Tongue (tissue), 1 donor: ENCODE measurements at regions not wholly inside any gene's neighbourhood (a gene's known extent, or its start where the extent isn't known, plus 50 kb on each side); places are given as distances from the start of the nearest gene placed in this dataset.
A peak's percentile ranks its signal among the peaks of the same experiment; 100 is the strongest.

Experiments used
- DNase-seq: peaks from one replicate; pipeline ENCODE4 v3.0.0-alpha.2; 2015

DNA sequence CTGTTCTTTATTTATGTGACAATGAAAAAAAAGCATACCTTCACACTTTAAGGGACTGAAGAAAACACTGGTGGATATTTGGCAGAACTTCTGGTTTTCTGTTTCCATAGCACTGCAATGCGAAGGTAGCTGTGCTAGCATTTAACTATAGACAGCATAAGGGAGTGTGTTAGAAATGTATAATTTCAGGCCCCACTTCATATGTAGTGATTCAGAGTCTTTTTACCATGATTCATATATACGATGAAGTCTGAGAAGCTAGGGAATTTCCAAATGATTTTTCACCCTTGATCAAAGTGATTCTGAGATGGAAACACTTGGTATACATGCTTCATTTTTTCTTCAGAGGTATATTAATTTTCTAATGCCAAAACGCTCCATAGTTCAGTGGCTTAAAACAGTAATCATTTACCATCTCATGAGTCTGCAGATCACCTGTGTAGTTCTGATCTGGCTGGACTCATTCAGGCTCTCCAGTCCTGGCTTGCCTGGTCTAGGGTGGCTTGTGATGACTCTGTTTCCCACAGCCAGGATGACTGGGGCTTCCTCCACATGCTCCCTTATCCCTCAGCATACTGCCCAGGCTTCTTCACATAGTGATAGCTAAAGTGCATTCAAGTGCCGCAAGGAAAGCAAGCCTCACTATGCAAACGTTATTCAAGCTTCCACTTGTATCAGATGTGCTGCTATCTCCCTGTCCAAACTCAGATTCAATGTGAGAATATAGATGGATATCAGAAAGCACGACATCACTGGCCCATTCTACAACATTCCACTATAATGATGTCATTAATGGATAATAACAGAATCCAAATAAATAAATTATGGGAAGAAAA is 790.1 kb downstream of the TECRL start:
- no peak for DNase-seq

DNA sequence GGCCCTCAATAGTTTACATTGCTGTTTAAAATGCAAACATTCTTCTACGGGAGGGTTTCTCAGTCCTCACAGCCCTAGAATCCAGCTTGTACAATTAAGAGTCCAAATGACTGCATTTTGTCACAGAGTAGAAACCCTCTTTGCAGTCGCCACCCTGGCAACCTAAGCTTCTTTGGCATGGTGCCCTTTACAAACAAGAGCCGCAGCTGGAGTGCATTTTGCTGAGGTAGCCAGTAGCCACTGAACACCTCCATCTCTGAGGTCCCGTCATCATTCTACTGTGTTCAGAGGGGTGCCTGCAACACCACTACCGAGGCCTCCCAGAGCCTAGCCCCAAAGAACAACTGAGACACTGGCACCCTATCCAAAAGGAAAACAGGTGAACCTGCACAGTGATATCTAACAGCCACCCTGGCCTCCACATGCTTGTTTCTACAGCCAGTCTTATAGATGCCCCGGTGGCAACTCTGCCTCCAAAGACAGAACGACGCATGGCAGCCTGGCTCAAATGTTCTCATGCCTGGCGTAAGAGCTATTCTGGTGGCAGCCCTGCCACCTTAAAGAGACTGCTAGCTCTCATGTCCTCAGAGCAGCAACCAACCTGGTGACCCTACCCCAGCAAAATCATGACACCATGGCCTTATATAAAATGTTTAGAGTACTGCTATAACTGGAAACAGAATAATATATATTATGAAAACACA is 801.9 kb downstream of the TECRL start:
- no peak for DNase-seq

DNA sequence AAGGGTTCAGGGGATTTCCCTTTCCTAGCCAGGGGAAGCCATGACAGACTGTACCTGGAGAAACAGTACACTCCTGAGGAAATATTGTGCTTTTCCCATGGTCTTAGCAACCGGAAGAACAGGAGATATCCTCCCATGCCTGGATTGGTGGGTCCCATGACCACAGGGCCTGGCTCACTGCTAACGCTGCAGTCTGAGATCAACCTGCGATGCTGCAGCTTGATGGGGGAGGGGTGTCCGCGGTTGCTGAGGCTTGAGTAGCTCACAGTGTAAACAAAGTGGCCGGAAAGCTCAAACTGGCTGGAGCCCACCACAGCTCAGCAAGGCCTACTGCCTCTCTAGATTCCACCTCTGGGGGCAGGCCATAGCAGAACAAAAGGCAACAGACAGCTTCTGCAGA is 819.5 kb downstream of the TECRL start:
- DNase-seq: no peak

- DNase-seq: no peak
Observed at GRCh38 chr4:63583561-63583960, 825.7 kb downstream of the TECRL start.

- no peak for DNase-seq
Observed at GRCh38 chr4:63583007-63583406, 826.2 kb downstream of the TECRL start.

GRCh38 chr4:63580796-63581475 is 828.3 kb downstream of the TECRL start:
- DNase-seq: no peak

GRCh38 chr4:63578383-63578782 is 830.9 kb downstream of the TECRL start:
- no peak for DNase-seq

DNA sequence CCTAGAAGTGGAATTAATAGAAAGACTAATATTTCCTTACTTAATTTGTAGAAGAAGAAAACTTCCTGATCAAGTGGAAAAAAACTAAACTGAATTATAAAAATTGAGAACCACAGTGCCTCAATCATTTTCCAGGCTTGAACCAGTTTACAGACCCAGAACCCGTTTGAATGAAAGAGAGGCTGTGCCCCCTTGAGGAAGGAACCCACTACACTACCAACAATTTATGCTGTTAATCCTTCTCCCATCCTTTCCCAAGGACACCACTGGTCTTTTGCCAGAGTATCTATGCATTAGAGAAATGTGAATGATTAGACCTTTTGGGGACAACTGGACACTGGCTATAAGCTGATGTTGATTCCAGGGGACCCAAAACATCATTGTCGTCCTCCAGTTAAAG is 842.6 kb downstream of the TECRL start:
- no peak for DNase-seq

- peak; percentile 9 for DNase-seq
Observed at GRCh38 chr4:63563288-63564014, 845.8 kb downstream of the TECRL start.

- DNase-seq: no peak
Observed at GRCh38 chr4:63558709-63559108, 850.5 kb downstream of the TECRL start.

DNA sequence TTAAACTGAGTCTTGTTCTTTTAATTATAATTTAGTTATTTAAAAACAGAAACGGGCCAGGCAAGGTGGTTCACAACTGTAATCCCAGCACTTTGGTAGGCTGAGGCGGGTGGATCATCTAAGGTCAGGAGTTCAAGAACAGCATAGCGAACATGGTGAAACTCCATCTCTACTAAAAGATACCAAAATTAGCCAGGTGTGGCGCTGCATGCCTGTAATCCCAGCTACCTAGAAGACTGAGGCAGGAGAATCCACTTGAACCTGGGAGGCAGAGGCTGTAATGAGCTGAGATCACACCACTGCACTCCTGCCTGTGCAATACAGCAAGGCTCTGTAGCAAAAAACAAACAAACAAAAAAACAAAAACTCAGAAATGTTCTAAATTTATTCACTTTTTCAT is 852.9 kb downstream of the TECRL start:
- no peak for DNase-seq

GRCh38 chr4:63553123-63553522 is 856.1 kb downstream of the TECRL start:
- DNase-seq: no peak

- no peak for DNase-seq
Observed at GRCh38 chr4:63541828-63542227, 867.4 kb downstream of the TECRL start.

DNA sequence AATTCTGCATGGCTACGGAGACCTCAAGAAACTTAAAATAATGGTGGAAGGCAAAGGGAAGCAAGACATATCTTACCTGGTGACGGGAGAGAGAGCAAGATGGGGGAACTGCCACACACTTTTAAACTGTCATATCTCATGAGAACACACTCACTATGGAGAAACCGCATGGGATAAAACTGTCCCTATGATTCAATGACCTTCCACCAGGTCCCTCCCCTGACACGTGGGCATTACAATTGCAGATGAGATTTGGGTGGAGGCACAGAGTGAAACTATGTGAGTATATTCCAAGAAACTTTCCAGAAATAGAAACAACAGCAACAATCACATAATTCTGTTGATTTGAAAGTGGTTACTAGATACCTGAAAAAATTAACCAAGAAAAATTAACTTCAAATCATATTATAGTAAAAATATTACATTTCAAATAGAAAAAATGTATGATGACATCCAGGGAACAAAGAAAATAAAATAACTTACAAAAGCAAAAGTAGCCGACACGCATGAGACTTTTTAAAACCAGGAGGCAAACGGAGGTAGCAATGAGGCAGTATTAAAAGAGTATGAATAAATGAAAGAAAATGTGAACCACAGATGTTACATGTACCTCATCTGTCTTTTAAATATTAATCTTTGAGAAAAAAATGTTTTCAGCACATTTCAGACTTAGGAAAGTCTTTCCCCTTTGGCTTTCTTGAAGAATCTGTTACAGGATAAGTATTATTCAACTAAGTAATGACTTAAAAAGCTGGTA is 879.5 kb downstream of the TECRL start:
- no peak for DNase-seq

DNA sequence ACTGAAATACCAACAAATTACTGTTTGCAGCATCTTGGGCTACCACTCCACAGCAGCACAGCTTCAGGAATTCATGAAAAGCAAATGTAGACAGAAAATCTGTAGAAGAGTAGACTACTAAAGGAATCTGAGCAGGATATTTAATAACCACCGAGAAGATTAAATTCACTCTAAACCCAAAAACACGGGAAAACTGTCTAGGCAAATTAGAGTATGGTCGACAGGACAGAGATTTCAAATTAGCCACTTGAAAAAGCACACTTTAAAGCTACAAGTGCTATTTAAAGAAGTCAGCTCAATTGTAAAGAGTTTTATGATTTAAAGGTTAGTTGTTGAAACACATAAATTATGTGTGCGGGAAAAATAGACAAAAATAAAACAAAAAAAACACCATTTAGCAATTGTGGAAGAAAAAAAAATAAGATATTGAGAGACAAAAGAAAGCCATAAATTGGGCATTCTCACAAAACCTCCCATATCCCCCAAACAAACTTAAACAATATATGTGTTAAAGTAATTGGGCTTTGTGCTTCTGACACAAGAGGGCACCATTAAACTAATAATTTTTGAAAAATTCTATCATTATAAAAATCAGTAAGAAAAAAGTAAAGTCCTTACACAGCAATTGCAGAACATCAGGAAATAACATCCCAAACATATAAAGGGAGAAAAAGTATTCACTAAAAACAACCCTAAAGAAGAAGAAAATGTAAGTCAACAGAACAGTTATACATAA is 880.8 kb downstream of the TECRL start:
- no peak for DNase-seq

- no peak for DNase-seq
Observed at GRCh38 chr4:63526251-63526650, 883.0 kb downstream of the TECRL start.

DNA sequence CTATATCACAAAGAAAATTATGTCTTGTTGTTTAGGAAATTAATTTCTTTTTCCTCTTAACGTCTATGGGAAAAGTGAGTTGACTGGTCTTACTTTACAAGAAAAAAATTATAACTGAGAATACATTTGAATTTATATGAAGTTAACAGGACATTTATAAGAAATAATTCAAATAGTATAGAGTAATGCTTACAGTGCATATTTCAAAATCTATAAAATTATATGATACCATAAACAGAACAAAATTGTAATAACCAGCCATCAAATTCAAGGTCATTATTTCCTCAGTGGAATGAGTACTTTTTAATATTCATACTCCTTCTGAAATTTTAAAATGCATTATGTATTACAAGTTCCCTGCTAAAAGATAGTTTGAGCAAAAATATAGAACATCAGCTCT is 884.5 kb downstream of the TECRL start:
- no peak for DNase-seq

GRCh38 chr4:63505714-63506460 is 903.4 kb downstream of the TECRL start:
- DNase-seq: no peak

GRCh38 chr4:63493265-63493664 is 916.0 kb downstream of the TECRL start:
- DNase-seq: no peak

DNA sequence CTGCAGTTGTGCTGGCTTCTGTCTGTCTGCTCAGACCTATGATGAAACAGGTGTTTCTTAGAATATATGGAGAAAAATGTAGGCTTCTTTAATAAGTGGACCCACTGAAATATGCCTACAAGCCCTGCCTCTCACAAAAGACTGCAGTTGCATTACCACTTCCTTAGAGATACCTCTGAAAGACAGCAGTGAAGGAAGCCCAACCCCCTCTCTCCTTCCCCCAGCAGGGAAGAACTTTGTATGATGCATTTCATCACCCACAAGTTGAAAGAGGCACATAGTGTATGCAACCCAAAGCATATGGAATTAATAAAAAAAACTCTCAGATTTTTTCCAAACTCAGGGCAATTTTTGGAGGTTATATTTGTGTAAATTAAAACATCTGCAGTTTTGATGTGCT is 916.7 kb downstream of the TECRL start:
- DNase-seq: no peak
